GM13976 (cell line): ENCODE measurements at regions not wholly inside any gene's neighbourhood (a gene's known extent, or its start where the extent isn't known, plus 50 kb on each side); places are given as distances from the start of the nearest gene placed in this dataset.
A peak's percentile ranks its signal among the peaks of the same experiment; 100 is the strongest.
"Not testable (repeated sequence)": the region's sequence is repeated elsewhere in the genome, so short reads cannot be mapped to it uniquely, and the experiment has no call there.

ENCODE experiments used
- DNase-seq: peaks from one replicate; pipeline ENCODE4 v3.0.0; 2012; ENCODE audit warnings: low spot score
- in situ Hi-C: fragments of 300-500 bp; cut with MboI; formaldehyde crosslinking; loops from one replicate; pipeline ENCODE4 v1.12.0; 2022; ENCODE audit warnings: low sequenced_read_pairs, mixed read lengths, inconsistent platforms; ENCODE audit not compliant: unreplicated experiment
- TF ChIP-seq, protein P1 (sequence below): IDR thresholded peaks from 2 replicates; pipeline ENCODE4 v1.5.1; 2012; ENCODE audit warnings: borderline replicate concordance, mild to moderate bottlenecking; ENCODE audit not compliant: insufficient read depth; ENCODE audit errors: extremely low read depth, missing control alignments, control extremely low read depth

DNA sequence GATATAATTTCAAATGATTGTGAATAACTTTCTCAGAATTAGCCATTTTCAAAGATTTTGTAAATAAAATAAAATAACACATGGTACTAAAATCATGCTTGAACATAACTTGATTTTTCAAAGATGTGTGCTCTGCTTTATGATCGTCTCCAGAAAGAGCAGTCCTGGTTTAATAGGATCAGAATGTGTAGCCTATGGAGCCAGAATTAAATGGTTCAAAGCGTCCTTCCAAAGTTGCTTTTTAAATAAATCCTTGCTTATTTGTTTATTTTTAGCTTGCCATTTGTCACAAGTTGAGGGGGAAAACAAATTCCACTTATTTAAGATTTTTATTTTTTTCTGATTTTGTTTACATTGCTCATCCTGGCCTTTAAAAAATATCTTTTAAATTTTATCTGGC lies 123.7 kb upstream of the SPRED1 start:
- in situ Hi-C loops: no loop called here
- DNase-seq: no peak
- TF ChIP-seq, protein P1, sequence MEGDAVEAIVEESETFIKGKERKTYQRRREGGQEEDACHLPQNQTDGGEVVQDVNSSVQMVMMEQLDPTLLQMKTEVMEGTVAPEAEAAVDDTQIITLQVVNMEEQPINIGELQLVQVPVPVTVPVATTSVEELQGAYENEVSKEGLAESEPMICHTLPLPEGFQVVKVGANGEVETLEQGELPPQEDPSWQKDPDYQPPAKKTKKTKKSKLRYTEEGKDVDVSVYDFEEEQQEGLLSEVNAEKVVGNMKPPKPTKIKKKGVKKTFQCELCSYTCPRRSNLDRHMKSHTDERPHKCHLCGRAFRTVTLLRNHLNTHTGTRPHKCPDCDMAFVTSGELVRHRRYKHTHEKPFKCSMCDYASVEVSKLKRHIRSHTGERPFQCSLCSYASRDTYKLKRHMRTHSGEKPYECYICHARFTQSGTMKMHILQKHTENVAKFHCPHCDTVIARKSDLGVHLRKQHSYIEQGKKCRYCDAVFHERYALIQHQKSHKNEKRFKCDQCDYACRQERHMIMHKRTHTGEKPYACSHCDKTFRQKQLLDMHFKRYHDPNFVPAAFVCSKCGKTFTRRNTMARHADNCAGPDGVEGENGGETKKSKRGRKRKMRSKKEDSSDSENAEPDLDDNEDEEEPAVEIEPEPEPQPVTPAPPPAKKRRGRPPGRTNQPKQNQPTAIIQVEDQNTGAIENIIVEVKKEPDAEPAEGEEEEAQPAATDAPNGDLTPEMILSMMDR: no peak

DNA sequence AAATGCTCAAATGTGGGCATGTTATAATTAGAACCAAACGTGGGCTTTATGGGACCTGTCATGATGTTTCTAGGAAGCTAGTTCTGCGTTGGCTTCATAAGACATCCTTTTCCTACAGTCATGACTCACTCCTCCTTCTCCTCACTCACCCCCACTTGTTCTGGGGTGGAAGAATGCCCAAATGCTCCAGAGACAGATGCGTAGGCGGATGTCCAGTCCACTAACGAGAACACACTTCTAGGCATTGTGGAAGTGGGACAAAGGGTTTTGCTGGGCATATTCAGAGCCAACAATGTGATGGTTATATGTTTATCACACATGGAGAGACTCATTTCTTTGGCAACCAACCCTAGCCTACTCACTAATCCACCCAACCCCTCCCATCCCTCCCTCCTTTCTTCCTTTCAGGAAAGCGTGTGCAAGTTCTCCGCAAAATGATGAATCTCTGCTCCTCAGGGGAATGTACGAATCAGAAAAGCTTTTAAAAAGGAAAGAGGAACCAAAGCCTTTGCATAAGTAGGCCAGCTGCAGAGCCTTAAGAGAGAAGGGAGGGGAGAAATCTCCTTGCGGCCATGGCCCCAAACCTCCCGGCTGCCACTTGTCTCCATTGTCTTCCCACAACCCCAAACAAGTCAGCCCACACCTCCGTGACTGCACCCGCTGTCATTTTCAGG lies 123.0 kb upstream of the SPRED1 start:
- in situ Hi-C loops: no loop called here
- DNase-seq: no peak
- TF ChIP-seq, protein P1: no peak

DNA sequence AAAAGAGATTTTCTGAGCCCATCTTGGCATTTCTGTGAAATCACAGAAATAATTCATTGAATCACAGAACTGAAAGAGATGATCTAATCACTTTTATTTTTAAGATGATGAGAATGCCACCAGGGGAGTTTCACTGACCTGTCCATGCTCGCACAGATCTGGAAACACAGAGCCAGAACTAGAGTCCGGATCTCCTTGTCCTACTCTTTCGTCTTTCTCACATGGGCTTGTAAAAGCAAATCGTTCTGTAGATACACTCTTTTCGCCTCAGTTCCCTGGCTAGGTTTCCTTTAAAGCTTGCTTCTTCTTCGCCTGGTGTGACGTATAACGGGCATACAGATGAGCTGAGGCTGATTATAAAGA lies 122.5 kb upstream of the SPRED1 start:
- no peak for DNase-seq
- TF ChIP-seq, protein P1: no peak
- in situ Hi-C loops: no loop called here

DNA sequence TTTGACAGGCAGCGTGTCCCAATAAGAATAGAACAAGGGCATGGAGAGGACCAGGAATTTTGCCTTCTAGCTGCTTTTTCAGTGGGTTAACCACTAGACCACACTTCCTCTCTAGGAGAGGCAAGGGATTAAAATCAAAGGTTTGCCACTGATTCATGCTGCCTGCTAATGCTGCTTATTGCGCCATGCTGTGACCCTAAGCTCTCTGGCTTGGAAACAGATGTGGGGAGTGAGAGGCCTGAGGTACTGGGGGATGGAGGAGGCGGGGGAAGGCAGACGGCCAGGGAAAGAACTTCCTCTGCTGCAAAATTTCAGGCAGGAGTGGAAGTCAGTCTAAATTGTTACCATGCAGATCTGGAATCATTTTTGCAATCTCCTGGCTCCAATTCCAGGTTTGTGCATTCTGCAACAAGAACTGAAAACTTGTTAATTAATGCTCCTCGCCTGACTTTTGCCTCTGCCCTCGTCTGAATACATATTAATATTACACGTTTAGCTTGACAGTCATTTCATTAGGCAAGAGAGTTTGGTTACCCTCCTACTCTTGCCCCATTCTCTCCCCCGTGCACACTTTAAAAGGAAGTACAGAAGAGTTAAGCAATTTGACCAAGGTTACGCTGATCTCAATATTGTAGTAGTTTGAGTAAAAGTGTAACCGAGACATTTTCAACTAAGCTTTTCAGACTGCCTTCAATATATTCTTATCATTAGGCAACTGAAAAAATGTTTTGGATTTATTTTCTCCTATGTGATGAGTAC lies 121.7 kb upstream of the SPRED1 start:
- TF ChIP-seq, protein P1: no peak
- DNase-seq: peak; percentile 33
- in situ Hi-C loops: no loop called here

DNA sequence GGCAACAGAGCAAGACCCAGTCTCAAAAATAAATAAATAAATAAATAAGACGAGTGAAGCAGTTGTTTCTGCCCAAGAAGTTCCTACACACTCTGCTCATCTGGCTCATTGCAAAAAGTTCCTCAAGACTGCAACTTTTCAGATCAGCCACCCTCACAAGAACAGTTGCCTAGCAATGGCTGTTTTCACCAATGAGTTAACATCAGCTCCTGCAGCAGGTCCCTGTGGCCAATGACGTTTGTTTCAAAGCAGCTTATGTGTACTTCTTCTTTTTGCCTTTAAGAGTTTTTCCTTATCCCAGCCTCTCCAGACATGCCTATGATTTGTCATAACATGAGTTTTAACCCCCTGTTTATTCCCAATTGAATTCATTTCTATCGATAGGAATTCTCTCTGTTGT lies 118.4 kb upstream of the SPRED1 start:
- DNase-seq: no peak
- in situ Hi-C loops: no loop called here
- TF ChIP-seq, protein P1: no peak

DNA sequence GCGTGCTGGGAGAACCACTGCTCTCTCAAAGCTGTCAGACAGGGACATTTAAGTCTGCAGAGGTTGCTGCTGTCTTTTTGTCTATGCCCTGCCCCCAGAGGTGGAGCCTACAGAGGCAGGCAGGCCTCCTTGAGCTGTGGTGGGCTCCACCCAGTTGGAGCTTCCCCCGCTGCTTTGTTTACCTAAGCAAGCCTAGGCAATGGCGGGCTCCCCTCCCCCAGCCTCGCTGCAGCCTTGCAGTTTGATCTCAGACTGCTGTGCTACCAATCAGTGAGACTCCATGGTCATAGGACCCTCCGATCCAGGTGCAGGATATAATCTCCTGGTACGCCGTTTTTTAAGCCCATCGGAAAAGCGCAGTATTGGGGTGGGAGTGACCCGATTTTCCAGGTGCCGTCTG lies 110.4 kb upstream of the SPRED1 start:
- DNase-seq, in situ Hi-C loops: not testable (repeated sequence)

DNA sequence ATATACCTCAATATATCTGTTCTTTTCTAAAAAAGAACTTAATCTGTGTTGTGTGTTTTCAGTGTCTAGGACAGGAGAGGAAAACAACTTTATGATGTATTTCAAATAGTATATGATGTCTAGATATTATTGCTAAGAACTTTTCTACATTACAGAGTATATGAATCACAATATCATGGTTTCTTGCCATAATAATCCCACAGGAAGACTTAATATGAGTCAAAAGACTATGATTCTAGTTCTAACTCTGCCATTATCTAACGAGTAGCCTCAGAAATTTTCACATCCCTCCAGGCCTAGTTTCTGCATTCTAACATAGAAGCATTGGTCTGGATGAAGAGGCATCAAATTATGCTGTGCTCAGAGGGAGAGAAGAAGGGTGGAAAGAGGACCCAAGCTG lies 107.7 kb upstream of the SPRED1 start:
- in situ Hi-C loops: no loop called here
- TF ChIP-seq, protein P1: no peak
- no peak for DNase-seq
